ENCODE measurements at regions not wholly inside any gene's neighbourhood (a gene's known extent, or its start where the extent isn't known, plus 50 kb on each side); places are given as distances from the start of the nearest gene placed in this dataset.

DNA sequence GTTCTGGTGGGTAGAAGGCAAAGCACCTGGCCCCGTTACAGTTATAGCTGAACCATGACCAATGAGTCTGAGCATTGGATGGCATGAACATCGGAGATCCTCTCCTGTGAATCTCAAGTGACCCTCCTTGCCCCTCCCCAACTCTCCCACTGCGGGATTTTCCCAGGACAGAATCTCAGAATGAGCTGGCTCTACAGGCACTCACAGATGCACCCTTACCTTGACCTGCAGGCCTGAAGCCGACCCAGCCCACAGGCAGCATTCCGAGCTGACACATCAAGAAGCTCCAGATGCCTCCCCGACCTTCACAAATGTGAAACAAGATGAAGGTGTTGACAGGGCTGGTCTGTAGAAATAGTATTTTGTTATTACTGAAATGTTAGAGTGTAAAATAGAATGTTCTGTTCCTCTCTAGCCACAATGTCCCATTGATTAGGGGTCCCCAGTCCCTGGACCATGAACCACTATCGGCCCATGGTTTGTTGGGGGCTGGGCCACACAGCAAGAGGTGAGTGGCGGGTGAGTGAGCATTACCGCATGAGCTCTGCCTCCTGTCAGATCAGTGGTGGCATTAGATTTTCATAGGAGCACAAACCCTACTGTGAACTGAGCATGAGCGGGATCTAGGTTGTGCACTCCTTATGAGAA, 263.4 kb downstream of the AUH start:
- H3K4me3 ChIP-seq (replicated peaks in 1 of 2; ENCODE audit: low read depth in 2 of 2, low read length in 2 of 2): no peak overlapping the region
- DNase-seq (ENCODE audit: low read depth in 2 of 2): no peak

DNA sequence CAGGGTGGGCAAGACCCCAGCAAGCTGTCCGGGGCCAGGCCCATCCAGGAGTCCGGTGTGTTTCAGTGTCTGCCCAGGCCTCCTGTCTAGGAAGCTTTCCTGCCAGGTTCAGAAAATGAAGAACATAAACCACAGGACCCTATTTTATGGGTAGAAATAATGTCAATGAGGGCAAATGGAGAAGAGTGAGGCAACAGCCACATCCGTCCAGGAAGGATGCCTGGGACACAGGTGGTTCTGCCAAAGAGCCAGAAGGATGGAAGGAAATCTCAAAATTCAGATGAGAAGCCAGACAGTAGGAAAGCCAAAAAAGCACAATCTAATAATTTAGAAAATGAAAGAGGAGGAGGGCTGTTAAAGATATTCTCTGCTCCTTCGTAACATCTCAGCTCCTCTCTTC, 262.3 kb downstream of the AUH start:
- no peak overlapping the region for H3K4me3 ChIP-seq (replicated peaks in 1 of 2; ENCODE audit: low read depth in 2 of 2, low read length in 2 of 2)
- TF ChIP-seq, protein P1, sequence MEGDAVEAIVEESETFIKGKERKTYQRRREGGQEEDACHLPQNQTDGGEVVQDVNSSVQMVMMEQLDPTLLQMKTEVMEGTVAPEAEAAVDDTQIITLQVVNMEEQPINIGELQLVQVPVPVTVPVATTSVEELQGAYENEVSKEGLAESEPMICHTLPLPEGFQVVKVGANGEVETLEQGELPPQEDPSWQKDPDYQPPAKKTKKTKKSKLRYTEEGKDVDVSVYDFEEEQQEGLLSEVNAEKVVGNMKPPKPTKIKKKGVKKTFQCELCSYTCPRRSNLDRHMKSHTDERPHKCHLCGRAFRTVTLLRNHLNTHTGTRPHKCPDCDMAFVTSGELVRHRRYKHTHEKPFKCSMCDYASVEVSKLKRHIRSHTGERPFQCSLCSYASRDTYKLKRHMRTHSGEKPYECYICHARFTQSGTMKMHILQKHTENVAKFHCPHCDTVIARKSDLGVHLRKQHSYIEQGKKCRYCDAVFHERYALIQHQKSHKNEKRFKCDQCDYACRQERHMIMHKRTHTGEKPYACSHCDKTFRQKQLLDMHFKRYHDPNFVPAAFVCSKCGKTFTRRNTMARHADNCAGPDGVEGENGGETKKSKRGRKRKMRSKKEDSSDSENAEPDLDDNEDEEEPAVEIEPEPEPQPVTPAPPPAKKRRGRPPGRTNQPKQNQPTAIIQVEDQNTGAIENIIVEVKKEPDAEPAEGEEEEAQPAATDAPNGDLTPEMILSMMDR (IDR thresholded peaks at IDR 0.05; ENCODE audit: low read depth, low read length): no peak
- no peak for DNase-seq (ENCODE audit: low read depth in 2 of 2)

More for the DNA sequence above, 263.4 kb downstream of the AUH start:
- TF ChIP-seq, protein P1 (IDR thresholded peaks at IDR 0.05; ENCODE audit: low read depth, low read length): no peak

DNA sequence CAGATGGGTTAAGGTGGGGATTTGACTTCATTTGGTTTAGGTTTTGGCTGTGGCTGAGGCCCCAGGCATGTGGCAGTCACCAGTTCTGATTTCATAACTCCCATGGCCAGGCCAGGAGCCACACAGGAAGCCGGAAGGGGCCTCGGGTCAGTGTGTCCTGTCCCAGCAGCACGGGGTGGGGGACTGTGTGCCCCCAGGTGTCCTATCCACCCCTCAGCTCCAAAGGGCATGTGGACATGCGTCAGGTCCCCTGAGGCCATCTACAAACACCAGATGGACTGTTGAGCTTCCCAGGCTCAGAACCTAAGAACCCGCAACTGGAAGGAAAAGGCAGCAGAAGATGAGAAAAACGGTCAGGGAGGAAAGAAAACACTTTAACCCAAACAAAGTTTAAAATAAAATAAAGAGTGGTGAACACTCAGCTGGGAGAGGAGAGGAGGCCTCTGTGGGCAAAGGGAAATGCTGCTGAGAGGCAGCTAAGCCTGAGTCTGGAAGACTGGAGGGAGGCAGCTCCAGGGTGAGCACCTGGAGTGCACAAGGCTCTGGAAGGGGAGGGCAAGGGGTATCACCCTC, 260.8 kb downstream of the AUH start:
- peak in 1 of 2 donors; percentile 76 for DNase-seq (ENCODE audit: low read depth in 2 of 2)
- H3K4me3 ChIP-seq (replicated peaks in 1 of 2; ENCODE audit: low read depth in 2 of 2, low read length in 2 of 2): no peak overlapping the region
- TF ChIP-seq, protein P1 (IDR thresholded peaks at IDR 0.05; ENCODE audit: low read depth, low read length): no peak

- DNase-seq (ENCODE audit: low read depth in 2 of 2): no peak
- TF ChIP-seq, protein P1 (IDR thresholded peaks at IDR 0.05; ENCODE audit: low read depth, low read length): no peak
- no peak overlapping the region for H3K4me3 ChIP-seq (replicated peaks in 1 of 2; ENCODE audit: low read depth in 2 of 2, low read length in 2 of 2)
Measured at GRCh38 chr9:91101611-91102168, 260.0 kb downstream of the AUH start.

DNA sequence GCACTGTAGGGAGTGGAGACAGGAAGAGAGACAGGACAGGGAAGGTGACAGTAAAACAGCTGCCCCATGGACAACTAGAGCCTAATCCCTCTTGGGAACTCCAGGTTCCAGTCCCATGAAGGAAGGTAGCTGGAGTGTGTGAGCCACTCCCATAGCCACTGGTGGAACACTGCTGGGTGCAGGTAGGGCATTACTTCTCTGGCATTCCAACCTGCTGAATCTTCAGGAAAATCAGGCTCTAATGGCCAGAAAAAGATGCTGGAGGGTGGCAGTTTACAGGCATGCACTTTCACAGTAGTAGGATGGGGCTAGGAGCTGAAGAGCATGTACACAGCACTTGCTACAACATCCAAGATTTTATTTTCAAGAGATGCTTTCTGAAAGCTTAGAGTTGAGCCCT, 259.4 kb downstream of the AUH start:
- H3K4me3 ChIP-seq (replicated peaks in 1 of 2; ENCODE audit: low read depth in 2 of 2, low read length in 2 of 2): no peak overlapping the region
- TF ChIP-seq, protein P1 (IDR thresholded peaks at IDR 0.05; ENCODE audit: low read depth, low read length): no peak
- DNase-seq (ENCODE audit: low read depth in 2 of 2): no peak

GRCh38 chr9:91103931-91104330, 257.8 kb downstream of the AUH start:
- TF ChIP-seq, protein P1 (IDR thresholded peaks at IDR 0.05; ENCODE audit: low read depth, low read length): no peak
- no peak overlapping the region for H3K4me3 ChIP-seq (replicated peaks in 1 of 2; ENCODE audit: low read depth in 2 of 2, low read length in 2 of 2)
- peak in 1 of 2 donors; percentile 10 for DNase-seq (ENCODE audit: low read depth in 2 of 2)
